Lower lobe of right lung (tissue), 2 donors: ENCODE measurements at regions not wholly inside any gene's neighbourhood (a gene's known extent, or its start where the extent isn't known, plus 50 kb on each side); places are given as distances from the start of the nearest gene placed in this dataset.

Experiments
- ATAC-seq, 2 donors: fragments of 200-7000 bp; cut with Tn5 transposase; one replicate each; pipeline ENCODE4 v1.9.1; 2020 to 2022; ENCODE audit warnings: mild to moderate bottlenecking in 2 of 2, moderate library complexity in 2 of 2
- DNase-seq: peaks from one replicate; pipeline ENCODE4 v3.0.0-alpha.2; 2020
- H3K27ac ChIP-seq: fragments of 200-600 bp; one replicate; pipeline ENCODE4 v1.8.0; 2022
- H3K27me3 ChIP-seq: fragments of 200-600 bp; one replicate; pipeline ENCODE4 v1.8.0; 2022; ENCODE audit warnings: low read depth
- H3K36me3 ChIP-seq: fragments of 200-600 bp; one replicate; pipeline ENCODE4 v1.8.0; 2022; ENCODE audit warnings: mild to moderate bottlenecking
- H3K4me1 ChIP-seq: fragments of 200-600 bp; one replicate; pipeline ENCODE4 v1.8.0; 2022
- H3K4me3 ChIP-seq: fragments of 200-600 bp; one replicate; pipeline ENCODE4 v1.8.0; 2022; ENCODE audit warnings: mild to moderate bottlenecking
- H3K9me3 ChIP-seq: fragments of 200-600 bp; one replicate; pipeline ENCODE4 v1.8.0; 2022
- intact Hi-C: fragments of 100-400 bp; cut with DNase I; formaldehyde crosslinking; loops from one replicate; pipeline ENCODE4 v1.11.0; 2022
- TF ChIP-seq, protein P1 (sequence below): fragments of 200-600 bp; IDR thresholded peaks from one replicate; pipeline ENCODE4 v1.8.0; 2022; ENCODE audit warnings: antibody characterized with exemption, mild to moderate bottlenecking
- donor health status: DM: no; HTN: yes; CAD: no; lungs with severe emphysema.

DNA sequence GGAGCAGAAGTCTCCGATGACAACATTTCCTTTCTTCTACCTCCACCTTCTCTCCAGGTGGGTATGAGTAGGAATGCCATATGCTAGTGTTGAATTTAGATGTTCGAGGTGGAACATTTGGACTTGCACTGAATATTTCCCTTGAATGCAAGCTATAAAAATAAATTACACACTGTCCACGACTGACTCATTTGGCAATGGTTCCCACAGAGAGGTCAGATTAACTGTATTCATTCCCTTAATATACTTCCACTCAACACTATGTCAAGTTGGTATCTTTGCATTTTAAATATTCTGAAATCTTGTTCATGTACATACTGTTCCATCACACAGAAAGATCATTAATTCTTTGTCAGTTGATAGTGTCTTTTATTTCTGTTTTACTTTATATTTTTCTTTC lies 222.6 kb upstream of the PIK3R1 start:
- Histone ChIP-seq H3K4me1 (no peaks in the 10 kb centered on the region), H3K27me3 (no peaks in the 10 kb centered on the region), H3K27ac (no peak overlapping the region), H3K9me3 (no peaks in the 10 kb centered on the region), H3K36me3 (no peaks in the 10 kb centered on the region), H3K4me3 (no peak overlapping the region)
- no peak for DNase-seq
- ATAC-seq = no peak
- intact Hi-C loops = no loop called here
- TF ChIP-seq, protein P1, sequence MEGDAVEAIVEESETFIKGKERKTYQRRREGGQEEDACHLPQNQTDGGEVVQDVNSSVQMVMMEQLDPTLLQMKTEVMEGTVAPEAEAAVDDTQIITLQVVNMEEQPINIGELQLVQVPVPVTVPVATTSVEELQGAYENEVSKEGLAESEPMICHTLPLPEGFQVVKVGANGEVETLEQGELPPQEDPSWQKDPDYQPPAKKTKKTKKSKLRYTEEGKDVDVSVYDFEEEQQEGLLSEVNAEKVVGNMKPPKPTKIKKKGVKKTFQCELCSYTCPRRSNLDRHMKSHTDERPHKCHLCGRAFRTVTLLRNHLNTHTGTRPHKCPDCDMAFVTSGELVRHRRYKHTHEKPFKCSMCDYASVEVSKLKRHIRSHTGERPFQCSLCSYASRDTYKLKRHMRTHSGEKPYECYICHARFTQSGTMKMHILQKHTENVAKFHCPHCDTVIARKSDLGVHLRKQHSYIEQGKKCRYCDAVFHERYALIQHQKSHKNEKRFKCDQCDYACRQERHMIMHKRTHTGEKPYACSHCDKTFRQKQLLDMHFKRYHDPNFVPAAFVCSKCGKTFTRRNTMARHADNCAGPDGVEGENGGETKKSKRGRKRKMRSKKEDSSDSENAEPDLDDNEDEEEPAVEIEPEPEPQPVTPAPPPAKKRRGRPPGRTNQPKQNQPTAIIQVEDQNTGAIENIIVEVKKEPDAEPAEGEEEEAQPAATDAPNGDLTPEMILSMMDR = no peak

DNA sequence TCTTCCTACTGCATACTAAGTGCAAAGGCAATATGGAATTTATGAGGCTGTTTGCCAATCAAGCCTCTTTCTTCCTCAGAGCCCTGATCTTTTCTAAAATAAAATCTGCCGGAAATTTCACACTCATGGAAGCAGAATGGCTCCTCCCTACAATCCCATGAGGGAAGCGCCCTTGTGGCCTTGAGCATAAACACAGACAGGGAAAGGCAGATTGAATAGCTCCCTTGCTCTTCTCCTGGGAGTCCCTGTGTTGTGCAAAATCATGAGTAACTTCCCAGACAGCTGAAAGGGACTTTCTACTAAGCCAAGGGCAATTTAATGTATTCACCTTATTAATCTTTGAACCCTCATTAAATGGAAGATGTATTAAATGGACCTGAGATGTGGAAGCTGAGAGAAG lies 226.1 kb upstream of the PIK3R1 start:
- ATAC-seq (no peak), DNase-seq (no peak)
- no peaks in the 10 kb centered on the region for H3K27me3 ChIP-seq
- H3K4me1 ChIP-seq = no peaks in the 10 kb centered on the region
- intact Hi-C loops = no loop called here
- no peaks in the 10 kb centered on the region for H3K9me3 ChIP-seq
- no peak overlapping the region for H3K27ac ChIP-seq
- TF ChIP-seq, protein P1 = no peak
- no peaks in the 10 kb centered on the region for H3K36me3 ChIP-seq
- no peak overlapping the region for H3K4me3 ChIP-seq

DNA sequence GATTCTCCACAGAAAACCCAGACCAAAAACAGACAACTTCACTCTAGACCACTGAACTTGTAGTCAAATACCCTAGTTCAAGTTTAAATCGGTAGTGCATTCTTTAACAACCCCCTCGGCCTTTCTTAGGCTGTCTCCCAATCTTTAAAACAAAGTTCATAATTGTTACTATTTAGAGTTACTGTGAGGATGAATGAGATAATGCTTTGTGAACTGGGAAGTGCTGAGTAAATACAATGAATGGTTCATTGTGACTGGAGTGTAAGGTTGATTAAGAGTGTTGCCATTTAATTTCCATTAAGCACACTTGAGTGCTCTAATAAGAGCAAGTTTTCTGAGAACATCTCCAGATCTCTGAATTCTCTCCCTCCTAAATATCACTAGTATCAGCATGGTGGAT lies 228.8 kb upstream of the PIK3R1 start:
- intact Hi-C loops = no loop called here
- no peaks in the 10 kb centered on the region for H3K27me3 ChIP-seq
- H3K4me3 ChIP-seq = no peak overlapping the region
- ATAC-seq (no peak), DNase-seq (no peak)
- H3K27ac ChIP-seq = no peak overlapping the region
- H3K36me3 ChIP-seq = no peaks in the 10 kb centered on the region
- TF ChIP-seq, protein P1 = no peak
- H3K9me3 ChIP-seq = no peaks in the 10 kb centered on the region
- no peaks in the 10 kb centered on the region for H3K4me1 ChIP-seq

DNA sequence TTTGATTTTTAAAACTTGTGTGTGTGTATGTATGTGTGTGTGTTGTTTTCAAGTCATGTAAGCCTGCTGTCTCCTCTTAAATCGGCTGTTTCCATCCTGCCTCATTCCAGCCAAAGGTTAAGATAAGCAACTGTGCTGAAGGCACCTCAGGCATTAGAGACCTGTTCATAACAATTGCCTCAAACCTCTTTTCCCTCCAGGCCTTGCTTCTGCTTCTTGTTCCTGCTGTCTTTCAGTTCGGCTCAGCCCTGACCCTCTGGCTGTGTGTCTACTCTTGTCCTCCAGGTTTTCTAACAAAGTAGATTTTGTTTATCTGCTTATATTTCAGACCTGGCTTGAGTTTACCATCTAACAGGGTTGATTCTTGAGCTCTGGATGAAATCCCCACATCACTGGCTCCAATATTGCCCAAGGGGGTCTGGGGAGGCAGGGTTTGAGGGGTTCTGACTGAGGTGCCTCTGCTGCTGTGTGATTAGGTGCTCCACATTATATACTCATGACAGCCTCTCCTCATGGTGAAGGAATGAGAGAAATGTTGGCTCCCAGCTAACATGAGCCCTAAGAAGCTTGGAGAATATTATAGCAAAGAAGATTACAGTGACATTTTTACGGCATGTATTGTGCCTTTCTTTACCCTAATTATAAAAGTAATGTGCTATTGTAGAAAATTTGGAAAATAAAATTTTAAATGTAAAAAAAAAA lies 229.7 kb upstream of the PIK3R1 start:
- Histone ChIP-seq H3K4me3 (no peak overlapping the region), H3K36me3 (no peaks in the 10 kb centered on the region), H3K27ac (no peak overlapping the region), H3K9me3 (no peaks in the 10 kb centered on the region), H3K27me3 (no peaks in the 10 kb centered on the region), H3K4me1 (no peaks in the 10 kb centered on the region)
- DNase-seq (no peak), ATAC-seq (no peak)
- intact Hi-C loops = no loop called here
- TF ChIP-seq, protein P1 = no peak

DNA sequence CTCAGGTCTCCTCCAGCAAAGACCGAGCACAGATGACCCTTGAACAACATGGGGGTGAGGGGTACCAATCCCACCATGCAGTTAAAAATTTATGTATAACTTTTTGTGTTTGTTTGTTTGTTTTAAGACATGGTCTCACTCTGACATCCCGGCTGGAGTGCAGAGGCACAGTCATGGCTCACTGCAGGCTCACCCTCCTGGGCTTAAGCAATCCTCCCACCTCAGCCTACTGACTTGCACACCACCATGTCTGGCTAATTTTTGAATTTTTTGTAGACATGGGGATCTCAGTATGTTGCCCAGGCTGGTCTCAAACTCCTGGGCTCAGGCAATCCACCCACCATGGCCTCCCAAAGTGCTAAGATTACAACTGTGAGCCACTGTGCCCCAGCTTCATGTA lies 231.0 kb upstream of the PIK3R1 start:
- H3K27me3 ChIP-seq = no peaks in the 10 kb centered on the region
- H3K4me1 ChIP-seq = no peaks in the 10 kb centered on the region
- H3K9me3 ChIP-seq = no peaks in the 10 kb centered on the region
- no peaks in the 10 kb centered on the region for H3K36me3 ChIP-seq
- no peak overlapping the region for H3K4me3 ChIP-seq
- TF ChIP-seq, protein P1 = no peak
- ATAC-seq (no peak), DNase-seq (no peak)
- intact Hi-C loops = no loop called here
- no peak overlapping the region for H3K27ac ChIP-seq
